AG20443 (cell line): ENCODE measurements at regions not wholly inside any gene's neighbourhood (a gene's known extent, or its start where the extent isn't known, plus 50 kb on each side); places are given as distances from the start of the nearest gene placed in this dataset.

Source experiments
- DNase-seq: peaks from one replicate; pipeline ENCODE4 v3.0.0; 2012; ENCODE audit warnings: low spot score, mixed read lengths

DNA sequence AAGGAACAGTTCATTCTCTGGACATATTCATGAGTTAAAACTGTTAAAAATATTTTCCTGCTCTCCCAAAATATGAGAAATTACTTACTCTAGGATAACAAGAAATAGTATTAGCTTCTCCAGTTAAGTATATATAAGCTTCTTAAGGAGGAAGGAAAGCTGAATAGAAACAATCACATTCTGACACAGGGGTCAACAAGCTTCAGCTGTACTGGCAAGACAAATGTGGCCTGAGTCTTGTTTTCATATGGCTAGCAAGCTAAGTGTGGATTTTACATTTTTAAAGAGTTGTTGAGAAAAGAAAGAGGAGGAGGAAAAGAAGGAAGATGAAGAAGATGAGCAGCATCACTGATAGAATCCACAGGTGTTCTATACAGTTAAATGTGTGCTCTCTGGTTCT is 313.8 kb downstream of the ZPLD1 start:
- DNase-seq, result no peak

DNA sequence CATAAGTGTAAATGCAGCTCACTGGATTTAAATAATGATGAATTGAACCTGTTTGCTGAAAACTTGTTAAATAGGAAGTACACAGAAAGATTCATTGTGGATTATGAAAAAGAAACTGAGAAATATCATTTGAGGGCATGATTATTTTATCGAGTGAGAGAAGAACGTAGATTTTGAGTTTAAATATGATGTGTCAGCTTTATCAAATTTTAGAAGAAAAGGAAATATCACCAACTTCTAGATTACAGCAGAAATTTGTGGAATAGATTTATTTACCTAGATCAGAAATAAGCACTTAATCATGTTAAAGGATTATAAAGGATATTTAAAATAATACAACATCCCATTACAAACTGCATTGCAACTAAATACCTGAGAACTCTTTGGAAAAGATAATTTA is 315.5 kb downstream of the ZPLD1 start:
- DNase-seq, result no peak

DNA sequence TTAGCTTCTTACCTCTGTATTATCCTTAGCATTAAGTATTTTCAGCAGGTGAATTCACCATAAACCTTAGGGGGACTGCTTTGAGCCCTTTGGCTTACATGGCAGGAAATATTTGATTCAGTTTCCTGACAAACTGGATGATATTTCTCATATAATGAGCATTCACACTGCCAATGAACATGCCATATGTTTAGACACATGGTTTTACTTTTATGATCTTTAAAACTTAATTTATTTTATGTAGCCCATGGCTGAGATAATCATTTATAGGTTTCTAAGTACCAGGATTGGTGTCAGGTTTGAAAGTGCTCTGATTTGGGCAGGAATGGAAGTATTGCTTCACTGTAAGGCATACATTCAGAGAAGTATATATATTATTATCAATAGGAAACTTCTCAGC is 319.1 kb downstream of the ZPLD1 start:
- no peak for DNase-seq

DNA sequence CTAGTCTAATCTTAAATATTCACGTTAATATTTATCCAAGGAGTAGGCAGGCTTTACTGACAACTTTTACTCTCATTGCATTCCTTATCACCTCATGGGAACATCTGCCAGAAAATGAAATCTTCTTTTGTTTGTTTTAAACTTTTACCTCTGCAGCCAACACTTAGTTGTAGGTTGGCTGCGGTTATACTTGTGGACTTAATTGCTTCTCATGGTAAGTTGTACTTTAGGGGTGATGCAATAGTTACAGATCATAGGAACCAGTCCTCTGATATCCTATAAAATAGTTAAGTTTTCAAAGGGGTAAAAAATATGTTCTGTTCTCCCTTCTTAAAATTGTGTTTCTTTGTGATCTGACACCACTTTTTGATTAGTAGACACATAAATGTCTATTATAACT is 321.9 kb downstream of the ZPLD1 start:
- DNase-seq, result no peak

DNA sequence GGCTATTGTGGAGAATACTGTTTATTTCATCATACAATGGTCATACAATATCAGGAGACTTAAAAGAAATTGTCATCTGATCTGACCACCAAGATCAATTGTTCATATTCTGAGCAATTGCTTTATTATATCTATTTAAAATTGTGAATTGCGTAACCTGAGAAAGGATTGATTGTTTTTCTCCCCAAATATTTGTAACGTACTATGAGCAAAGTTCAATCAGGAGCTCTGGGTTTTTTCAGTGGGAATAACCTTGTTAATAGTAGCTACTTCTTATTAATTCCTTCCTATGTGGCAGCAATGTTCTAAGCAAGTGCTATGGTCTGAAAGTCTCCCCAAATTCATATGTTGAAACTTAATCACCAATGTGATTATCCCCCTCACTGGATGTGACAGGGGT is 323.1 kb downstream of the ZPLD1 start:
- DNase-seq, result no peak

DNA sequence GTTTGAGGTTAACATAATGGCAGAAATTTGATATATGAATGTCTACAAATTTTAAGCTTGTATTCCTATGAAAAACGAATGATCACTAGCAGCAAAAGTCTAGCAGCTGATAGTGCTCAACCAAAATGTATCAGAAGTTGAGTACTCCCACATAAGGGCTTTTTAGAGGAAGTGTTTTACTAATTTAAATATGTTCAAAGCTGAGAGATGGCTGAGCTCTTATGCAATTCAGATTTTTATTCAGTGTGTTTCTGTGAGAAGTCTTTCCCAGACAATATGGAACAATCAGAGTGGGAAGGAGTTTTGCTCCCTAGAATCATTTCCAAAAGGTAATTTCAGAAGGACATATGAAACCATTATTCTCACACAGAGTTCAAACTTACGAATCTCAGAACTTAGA is 327.0 kb downstream of the ZPLD1 start:
- DNase-seq, result no peak

DNA sequence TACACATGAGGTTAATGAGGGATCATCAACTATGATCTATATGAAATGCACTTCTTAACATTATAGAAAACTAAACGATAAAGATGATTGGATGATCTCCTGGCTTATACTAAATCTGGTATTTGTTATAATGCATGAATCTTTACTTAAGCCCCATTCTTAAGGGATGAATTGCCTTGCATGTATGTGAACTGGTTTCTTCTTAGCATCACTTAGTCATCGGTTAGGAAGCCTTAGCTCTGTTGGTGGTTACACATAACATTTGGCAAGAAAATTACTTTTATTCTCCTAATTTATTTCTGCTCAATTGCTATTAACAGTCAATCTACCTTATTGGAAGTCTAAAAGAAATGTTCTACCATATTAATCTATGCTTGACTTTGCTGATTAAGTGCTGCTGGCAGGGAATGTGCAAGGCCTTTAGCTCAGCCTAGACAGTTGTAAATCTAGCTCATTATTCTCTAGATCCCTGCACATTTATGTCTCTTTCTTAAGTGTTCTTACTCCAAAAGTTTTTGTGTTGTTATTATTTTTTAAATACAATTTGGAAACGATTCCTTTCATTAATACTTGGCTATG is 356.0 kb downstream of the ZPLD1 start:
- peak; percentile 55 for DNase-seq

DNA sequence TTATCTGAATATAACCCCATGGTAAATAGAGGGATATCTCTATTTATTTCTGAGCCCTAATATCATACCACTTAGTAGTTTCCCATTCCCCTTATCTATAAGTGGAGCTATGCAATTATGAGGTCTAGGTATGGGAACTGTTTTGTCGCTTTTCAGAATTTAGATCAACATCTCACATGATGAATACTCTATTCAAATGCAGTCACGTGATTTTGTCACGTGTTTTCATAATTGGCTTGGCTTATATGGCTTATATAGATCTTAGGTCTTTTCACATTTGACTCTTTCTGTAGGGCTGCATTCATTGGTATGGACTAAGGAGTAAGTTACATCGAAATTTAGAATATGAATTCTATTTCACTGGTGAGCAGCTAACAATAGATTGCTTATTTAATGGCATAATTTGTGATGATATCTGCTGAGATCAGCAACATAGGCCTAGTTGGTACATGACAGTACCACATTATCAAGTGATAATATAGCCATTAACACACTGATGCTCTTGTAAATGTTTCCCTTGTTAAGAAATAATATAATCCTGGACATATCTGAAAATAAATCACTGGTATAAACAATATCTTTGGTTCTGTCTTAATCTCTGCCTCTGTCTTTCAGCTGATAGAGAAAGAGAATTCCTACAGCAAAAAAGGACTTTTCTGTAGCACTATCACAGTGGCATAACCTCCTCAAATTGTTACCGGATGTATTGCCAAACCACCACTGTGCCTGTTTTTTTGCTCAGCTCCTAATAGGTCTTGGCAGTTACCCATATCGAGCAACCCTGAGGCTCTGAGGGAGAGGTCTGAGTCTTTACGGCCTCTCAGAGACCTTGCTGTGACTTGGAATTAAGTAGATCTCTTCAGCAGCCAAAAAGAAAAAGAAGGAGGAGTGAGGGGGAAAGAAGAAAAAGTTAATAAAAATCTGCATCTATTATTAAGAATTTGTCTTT is 357.1 kb downstream of the ZPLD1 start:
- DNase-seq, result peak; percentile 52

DNA sequence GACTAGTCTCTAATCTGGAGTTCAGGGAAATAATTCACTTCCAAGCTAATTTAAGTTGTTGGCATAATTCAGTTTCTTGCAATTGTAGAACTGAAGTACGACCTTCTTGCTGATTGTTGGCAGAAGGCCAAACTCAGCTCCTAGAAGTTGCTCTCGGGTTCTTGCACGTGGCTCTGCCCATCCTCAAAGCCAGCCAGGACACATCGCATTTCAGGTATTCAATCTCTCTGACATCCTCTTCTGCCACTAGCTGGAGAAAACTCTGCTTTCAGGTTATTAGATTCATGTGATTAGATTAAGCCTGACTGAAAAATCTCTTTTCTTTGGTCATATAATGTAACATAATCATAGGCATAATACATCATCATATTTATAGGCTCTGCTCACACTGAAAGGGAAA is 362.0 kb downstream of the ZPLD1 start:
- DNase-seq, result no peak

DNA sequence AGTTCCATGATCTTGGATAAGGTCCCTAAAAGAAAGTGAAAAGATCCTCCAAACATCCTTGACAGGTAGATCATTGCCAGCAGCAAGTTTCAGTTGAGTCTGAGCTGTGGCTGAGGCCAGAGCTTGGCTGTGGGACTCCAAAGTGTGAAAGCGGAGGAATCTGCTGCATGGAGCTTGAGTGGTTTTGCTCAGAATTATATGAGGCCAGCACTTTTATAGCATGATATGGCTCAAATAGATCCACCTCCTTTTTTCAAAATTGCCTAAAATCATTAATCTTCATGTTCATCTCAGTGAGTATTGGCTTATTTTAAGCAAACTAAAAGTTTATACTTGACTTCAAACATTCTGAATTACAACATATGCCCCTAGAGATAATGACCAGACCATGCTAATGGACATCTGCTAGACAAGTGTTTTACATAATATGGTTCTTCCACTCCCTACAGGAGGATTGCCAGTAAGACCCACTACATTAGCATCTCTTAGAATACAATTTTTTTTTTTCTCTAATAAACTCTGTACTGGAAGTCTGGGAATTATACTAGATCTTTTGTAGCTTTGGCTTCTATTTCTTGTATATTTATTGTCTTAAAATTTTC is 368.1 kb downstream of the ZPLD1 start:
- no peak for DNase-seq

DNA sequence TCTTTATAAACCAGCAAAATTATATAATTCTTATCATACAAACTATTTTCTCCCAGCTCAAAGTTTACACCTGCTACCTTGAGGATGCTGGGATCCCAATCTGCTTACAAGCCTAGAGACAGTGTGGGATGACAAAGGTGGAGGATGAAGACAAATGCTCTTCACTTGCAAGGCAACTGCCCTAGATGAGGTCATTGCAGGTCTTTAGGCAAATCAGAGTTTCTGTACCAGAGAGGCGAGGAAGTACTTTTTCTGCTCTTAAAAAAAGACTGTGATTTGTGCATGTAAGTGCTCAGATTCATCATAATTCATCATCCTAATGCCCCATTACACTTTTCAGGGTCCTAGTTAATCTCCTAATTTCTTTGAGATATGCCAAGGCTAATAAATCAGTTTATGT is 376.1 kb downstream of the ZPLD1 start:
- DNase-seq, result no peak

DNA sequence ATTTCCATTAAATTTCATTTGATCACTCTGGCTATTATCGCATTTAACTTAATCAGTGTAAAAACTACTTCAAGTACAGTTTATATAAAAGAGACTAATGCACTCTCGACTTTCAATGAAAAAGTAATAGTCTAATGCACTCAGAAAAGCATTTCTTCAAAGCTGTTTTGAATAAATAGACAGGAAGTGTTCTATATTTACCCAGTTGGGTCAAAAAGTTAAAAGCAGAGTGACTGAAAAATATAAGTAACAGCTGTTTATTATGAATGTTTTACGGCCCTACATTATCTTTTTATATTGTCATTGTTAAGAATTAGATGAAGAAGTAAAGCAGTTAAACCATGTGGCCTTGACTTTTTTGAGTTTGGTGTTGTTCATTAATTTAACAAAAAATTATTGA is 391.8 kb downstream of the ZPLD1 start:
- no peak for DNase-seq

DNA sequence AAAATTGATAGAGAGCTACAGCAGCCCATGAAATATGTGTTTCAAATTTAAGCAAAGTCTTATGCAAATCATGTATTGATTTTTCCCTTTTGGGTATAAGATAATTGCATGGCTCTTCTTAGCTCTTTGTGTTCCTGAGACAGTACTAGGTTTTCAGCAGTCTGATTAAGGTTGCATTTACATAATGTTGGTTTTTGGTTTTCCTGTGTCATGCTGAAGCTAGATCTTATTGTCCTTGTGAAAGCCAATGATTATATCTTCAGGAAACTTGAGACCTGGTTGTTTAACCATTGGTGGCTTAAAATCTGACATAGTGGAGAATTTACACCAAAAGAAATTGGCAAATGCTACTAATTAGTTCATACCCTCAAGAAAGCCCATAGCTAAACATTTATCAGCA is 392.6 kb downstream of the ZPLD1 start:
- DNase-seq, result no peak

DNA sequence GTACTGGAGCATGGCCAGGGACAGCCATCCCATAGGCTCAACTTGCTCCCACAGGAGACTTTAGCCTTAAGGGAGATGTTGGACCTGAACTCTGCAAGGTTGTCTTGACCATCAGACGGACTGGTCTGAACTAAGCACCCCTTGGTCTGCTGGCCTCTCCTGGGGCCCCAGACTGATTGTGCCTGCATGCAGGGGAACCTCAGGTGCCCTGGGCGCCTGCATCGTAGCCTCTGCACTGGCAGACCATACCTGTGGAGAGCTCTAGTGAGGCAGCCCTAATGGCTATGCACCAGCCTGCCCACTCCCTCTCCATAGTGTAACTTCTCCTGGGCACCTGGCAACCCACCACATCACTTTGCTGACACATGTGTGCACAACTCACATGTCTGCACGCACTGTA is 395.6 kb downstream of the ZPLD1 start:
- DNase-seq, result no peak

DNA sequence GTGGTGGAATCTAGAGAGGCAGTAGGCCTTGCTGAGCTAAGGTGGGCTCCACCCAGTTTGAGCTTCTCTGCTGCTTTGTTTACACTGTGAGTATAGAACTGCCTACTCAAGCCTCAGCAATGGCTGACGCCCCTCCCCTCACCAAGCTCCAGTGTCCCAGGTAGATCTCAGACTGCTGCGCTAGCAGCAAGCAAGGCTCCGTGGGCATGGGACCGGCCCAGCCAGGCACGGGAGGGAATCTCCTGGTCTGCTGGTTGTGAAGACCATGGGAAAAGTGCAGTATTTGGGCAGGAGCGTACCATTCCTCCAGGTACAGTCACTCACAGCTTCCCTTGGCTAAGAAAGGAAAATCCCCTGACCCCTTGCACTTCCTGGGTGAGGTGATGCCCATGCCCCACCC is 407.1 kb downstream of the ZPLD1 start:
- no peak for DNase-seq

DNA sequence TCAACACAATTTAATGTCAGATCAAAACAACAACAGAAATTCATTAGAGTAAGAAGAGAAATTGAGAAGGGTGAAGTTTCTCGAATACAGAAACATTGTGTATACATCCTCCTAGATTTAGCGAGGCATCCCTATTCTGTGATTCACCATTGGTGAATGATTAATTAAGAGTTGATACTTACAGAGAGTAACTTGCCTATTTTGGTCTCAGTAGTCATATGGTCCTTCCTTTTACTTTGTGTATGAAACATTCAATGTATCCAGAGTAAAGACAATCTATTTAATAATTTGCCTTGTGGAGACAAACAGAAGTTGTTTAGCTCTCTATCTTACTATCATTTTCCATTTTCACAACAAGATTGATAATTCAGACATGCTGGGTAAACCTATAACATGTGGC is 432.0 kb downstream of the ZPLD1 start:
- no peak for DNase-seq

DNA sequence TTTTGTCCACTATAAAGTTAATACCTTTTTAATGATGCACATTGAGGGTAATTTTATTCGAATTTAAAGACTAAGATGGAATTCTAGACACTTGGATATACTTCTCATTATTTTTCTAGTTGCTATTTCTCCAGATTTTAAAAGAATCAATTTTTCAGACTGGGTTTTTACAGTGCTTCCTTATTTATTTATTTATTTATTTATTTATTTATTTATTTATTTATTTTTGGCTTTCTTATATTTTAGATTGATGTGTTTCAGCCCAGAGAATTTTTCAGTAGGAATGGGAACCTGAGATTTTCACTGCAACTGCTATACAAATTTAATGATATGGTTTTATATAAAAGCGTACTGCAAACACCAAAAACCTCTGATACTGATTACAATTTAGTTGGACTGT is 448.7 kb downstream of the ZPLD1 start:
- no peak for DNase-seq

DNA sequence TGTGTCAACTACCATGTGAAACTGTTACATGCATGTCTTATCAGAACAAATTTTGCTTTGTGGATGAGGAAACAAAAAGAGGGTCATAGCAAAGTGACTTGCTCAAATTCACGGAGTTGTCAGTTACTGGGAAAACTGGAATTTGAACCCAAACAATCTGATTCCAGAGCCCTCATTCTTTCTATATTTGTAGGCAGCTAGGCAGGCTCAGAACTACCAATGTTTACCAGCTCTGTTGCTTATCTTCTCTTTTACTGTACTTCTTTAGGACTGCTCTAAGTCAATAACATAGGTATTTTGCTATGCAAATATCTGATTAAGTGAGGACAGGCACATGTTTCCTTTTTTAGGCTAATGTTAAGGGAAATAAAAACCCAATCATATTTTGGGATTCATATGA is 450.5 kb downstream of the ZPLD1 start:
- DNase-seq, result no peak

DNA sequence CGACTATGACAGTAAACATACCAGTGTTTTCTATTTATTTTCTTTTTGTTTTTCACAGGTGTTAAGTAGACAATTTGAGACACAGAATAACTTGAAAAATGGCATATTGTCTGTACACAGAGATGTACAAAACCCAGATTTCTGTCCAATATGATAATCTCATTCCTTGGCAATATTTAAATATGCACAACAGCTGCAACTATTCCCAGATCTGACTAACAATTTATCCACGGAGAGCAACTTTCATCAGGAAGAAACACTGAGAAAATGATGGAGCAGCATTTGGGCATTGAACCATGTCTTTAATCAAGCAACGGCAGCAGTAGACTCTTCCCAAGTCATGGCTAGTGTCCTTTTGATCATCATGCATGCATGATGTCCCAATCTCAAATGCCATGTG is 452.6 kb downstream of the ZPLD1 start:
- DNase-seq, result no peak

DNA sequence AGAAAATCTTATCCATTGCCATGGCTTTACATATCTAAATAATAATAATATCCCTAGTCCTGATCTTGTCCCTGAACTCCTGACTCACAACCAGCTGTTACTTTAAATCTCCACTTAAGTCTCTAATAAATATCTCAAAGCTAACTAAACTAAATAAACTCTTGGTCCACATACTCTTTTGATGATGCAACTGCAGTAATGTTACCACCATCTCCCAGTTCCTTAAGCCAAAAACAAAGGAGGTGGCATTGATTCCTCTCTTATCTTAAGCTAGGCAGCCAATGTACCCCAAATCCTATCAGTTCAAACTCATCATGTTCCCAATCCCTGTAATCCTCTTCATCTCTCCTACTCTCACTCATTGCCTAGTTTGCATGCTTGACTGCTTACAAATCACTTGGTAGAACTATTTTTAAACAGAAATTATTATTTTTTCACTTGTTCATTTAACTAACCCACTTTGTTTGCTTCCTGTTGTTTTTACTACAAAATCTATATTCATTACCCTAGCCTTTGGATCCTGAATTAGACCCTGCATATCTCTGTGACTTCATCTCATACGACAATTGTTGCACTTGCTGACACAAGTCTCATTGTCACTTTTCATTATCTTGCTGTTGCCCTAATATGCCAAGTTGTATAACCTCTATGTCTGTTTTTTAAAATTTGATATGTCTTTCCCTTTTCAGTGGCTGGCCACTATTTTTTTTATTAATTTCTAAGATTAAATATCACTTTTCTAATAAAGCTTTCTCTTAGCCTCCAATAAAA is 462.2 kb downstream of the ZPLD1 start:
- DNase-seq, result no peak

DNA sequence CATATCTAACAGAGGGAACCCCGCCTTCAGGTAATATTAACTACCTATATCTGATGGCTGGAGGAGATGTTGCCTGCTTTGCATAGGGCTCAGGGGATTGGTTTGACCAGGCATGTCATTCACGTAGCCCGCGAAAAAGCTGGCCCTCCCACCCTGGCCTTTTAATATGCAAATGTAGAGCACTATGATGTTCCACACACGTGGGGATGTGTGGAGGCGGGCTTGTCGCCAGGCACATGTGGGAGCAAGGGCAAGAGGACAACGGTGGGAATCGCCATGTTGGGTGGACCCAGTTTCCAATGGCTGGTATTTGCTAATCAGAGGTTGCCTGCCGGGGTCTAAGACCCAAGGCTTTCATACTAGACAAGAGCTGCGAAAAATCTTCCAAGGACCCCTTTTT is 469.8 kb downstream of the ZPLD1 start:
- DNase-seq, result no peak

DNA sequence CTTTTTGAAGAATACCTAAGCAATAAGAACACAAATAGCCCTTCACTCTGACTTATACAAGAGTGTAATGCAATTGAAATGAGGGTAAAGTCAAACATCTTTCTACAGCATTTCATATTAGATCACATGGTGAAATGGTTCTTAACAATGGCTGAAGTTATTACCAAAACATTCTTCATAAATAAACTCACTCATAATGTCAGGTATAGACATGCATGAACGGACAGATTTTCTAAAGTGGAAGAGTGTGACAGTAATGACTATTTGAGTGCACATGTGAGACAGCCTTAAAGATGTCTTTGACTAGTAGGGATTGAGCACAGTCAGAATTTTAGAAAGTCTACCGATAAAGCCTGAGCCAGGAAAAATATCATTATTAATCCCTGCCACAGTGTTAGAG is 471.0 kb downstream of the ZPLD1 start:
- no peak for DNase-seq

DNA sequence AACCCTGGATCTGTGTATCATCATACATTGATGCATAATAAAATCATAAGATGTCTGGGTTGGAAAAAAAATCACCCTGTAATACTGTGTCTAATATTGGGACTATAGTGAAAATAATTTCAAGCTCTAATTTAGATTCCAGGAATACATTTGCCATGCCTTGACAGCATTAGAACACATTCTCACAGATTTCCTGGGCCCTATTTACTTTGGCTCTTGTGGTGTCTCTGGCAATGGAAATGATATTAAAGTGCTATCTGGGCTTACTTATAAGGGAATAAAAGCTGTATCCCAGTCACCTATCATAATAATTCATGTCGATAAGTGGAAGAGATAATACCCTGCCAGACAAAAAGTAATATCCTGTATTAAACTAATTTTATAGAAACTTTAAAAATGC is 472.0 kb downstream of the ZPLD1 start:
- DNase-seq, result no peak
